ENCODE measurements at regions not wholly inside any gene's neighbourhood (a gene's known extent, or its start where the extent isn't known, plus 50 kb on each side); places are given as distances from the start of the nearest gene placed in this dataset.

- TF ChIP-seq TAF1 (IDR thresholded peaks at IDR 0.05; ENCODE audit: low read depth) = no peak
- TF ChIP-seq FOXM1 (IDR thresholded peaks at IDR 0.05; ENCODE audit: borderline replicate concordance, low read depth) = no peak
- no peak for TF ChIP-seq TEAD4 (IDR thresholded peaks at IDR 0.05)
These were observed 413.0 kb downstream of the VRK1 start for GRCh38 chr14:97210202-97210601.
